Activated CD8-positive, alpha-beta T cell treated with anti-CD3 and anti-CD28 coated beads, Interleukin-2, amount 10 ng/mL, durations not matched to agents 7 days and 5 days (primary cell): ENCODE measurements at regions not wholly inside any gene's neighbourhood (a gene's known extent, or its start where the extent isn't known, plus 50 kb on each side); places are given as distances from the start of the nearest gene placed in this dataset.

ENCODE experiments used
- ATAC-seq: fragments of 150-1000 bp; cut with Tn5 transposase; one replicate; pipeline ENCODE4 v1.10.0; 2021; ENCODE audit warnings: moderate library complexity
- CTCF ChIA-PET: fragments of 350-600 bp; sonication (Branson Sonifier 250); formaldehyde crosslinking; loops from one replicate; lab custom pipeline; 2021; ENCODE audit warnings: antibody characterized with exemption; lab: Charles Lee
- POLR2A ChIA-PET: fragments of 350-600 bp; sonication (Branson Sonifier 250); formaldehyde crosslinking; loops from one replicate; lab custom pipeline; 2021; ENCODE audit warnings: antibody characterized with exemption; lab: Charles Lee
- DNase-seq: peaks from one replicate; pipeline ENCODE4 v3.0.0-alpha.2; 2020
- H3K27ac Mint-ChIP-seq: one replicate; pipeline ENCODE4 v1.8.0; 2021; ENCODE audit warnings: mild to moderate bottlenecking, mixed read lengths
- H3K27me3 Mint-ChIP-seq: one replicate; pipeline ENCODE4 v1.8.0; 2021; ENCODE audit warnings: low read depth, mixed read lengths
- H3K36me3 Mint-ChIP-seq: one replicate; pipeline ENCODE4 v1.8.0; 2021; ENCODE audit warnings: low read depth, mixed read lengths
- H3K4me1 Mint-ChIP-seq: one replicate; pipeline ENCODE4 v1.8.0; 2021; ENCODE audit warnings: low read depth, mixed read lengths
- H3K4me3 Mint-ChIP-seq: one replicate; pipeline ENCODE4 v1.8.0; 2021; ENCODE audit warnings: mild to moderate bottlenecking, mixed read lengths
- H3K9me3 Mint-ChIP-seq: one replicate; pipeline ENCODE4 v1.8.0; 2022; ENCODE audit warnings: mixed read lengths; ENCODE audit not compliant: insufficient read depth

DNA sequence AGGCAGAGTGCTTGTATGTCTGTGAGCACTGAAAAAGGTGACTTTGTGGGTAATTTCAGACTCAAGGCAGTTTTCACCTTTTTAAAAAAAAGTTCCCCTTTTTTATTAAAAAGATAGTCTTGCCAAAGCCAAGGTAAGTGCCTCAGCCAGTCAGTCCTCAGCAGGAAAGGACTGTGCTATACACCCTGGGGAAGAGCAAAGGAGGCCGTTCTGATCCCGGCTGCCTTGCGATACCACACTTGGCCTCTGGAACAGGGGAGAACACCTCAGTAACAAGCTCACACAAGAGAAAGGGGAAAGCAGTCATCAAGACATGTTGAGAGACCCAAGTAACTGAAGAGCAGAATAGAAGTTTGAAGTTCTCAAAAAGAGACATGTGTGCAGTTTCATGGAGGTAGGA is 541.7 kb downstream of the BCOR start:
- Mint-ChIP-seq H3K4me1 (peaks cover 2% of the 10 kb centered on the region), H3K36me3 (no peaks in the 10 kb centered on the region), H3K9me3 (no peaks in the 10 kb centered on the region), H3K27me3 (no peaks in the 10 kb centered on the region), H3K4me3 (no peak overlapping the region), H3K27ac (no peak overlapping the region)
- ChIA-PET POLR2A (no interaction called here), CTCF (no interaction called here)
- DNase-seq (no peak), ATAC-seq (no peak)

DNA sequence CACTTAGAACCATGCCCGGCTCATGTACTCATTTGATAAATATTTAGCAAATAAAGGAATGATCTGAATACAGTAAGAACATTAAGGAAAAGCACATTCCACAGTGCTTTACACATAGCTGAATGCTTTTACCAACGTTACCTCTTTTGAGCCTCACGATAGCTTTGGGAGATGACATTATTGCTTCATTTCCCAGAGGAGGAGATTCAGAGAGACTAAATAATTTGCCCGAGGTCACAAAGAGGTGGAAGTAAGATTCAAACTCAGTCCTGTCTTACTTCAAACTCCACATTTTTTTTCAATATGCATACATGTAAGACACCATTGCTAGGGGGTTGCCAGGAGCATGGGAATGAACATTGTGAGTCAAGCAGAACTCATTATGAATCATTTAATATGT is 538.5 kb downstream of the BCOR start:
- POLR2A ChIA-PET, result no interaction called here

DNA sequence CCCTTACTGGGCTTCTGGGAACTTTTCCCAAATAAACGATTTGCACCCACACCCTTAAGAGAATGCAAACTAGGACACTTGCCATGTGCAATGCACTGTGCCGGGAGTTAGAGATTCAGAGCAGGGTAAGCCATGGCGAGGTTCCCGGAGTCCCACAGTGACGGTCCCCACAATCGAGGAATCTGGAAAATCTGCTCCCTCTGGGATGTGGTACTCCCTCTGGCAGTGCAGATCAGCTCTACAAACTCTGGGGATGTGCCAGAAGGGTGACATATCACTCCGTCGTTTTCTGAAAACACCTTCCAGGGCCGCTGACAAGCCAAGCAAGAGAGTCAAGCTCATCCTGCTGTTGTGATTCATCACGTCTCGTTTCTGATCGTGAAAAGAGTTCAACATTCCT is 537.5 kb downstream of the BCOR start:
- ChIA-PET CTCF (no interaction called here), POLR2A (no interaction called here)
- H3K27me3 Mint-ChIP-seq, result no peaks in the 10 kb centered on the region
- no peak overlapping the region for H3K27ac Mint-ChIP-seq
- ATAC-seq (no peak), DNase-seq (no peak)
- H3K36me3 Mint-ChIP-seq, result no peaks in the 10 kb centered on the region
- H3K4me1 Mint-ChIP-seq, result no peaks in the 10 kb centered on the region
- H3K4me3 Mint-ChIP-seq, result no peak overlapping the region
- no peaks in the 10 kb centered on the region for H3K9me3 Mint-ChIP-seq

More for the DNA sequence above, 538.5 kb downstream of the BCOR start:
- DNase-seq, result no peak
- Mint-ChIP-seq H3K9me3 (no peaks in the 10 kb centered on the region), H3K27ac (no peak overlapping the region), H3K27me3 (no peaks in the 10 kb centered on the region), H3K4me1 (no peaks in the 10 kb centered on the region), H3K4me3 (no peak overlapping the region), H3K36me3 (no peaks in the 10 kb centered on the region)
- ATAC-seq, result no peak
- CTCF ChIA-PET, result no interaction called here

DNA sequence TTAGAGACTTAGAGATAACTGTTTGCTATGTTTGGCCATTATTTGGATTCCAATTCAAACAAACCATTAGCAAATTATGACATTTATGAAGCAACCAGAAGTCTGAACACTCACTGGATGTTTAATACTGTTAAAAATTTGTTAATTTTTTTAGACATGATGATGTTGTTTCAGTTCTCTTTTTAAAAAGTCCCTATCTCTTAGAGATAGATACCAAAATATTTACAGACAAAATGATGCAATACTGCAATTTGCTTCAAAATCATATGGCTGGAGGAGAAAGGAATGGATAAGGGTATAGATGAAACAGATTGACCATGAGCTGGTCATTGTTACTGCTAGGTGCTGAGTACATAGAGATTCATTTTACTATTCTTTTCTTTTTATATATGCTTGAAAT is 534.6 kb downstream of the BCOR start:
- CTCF ChIA-PET, result no interaction called here
- Mint-ChIP-seq H3K27me3 (no peaks in the 10 kb centered on the region), H3K4me3 (no peak overlapping the region), H3K4me1 (no peaks in the 10 kb centered on the region), H3K36me3 (no peaks in the 10 kb centered on the region), H3K27ac (no peak overlapping the region), H3K9me3 (no peaks in the 10 kb centered on the region)
- ATAC-seq, result no peak
- POLR2A ChIA-PET, result no interaction called here
- DNase-seq, result no peak

DNA sequence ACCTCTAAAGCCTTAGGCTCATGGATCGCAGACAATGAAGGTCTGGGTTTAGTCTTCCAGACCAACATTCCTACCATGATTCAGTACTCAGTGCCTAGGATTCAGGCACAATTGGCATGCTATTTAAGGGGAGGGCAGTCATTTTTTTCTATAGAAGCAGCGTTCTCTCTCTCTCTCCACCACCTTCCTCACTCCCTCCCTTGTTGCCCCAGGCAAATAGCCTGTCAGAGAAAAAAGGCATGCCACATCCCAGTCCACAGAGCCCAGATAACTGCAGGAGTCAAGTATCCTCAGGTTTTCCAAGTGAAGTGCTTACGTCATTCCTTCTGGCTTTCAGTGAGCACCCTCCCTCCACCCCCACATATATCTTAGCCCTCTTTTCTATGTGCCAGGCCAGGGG is 533.0 kb downstream of the BCOR start:
- H3K27ac Mint-ChIP-seq, result no peak overlapping the region
- H3K4me1 Mint-ChIP-seq, result no peaks in the 10 kb centered on the region
- H3K36me3 Mint-ChIP-seq, result no peaks in the 10 kb centered on the region
- H3K9me3 Mint-ChIP-seq, result no peaks in the 10 kb centered on the region
- POLR2A ChIA-PET, result no interaction called here
- H3K4me3 Mint-ChIP-seq, result no peak overlapping the region
- no peak for ATAC-seq
- CTCF ChIA-PET, result no interaction called here
- no peaks in the 10 kb centered on the region for H3K27me3 Mint-ChIP-seq
- DNase-seq, result no peak

DNA sequence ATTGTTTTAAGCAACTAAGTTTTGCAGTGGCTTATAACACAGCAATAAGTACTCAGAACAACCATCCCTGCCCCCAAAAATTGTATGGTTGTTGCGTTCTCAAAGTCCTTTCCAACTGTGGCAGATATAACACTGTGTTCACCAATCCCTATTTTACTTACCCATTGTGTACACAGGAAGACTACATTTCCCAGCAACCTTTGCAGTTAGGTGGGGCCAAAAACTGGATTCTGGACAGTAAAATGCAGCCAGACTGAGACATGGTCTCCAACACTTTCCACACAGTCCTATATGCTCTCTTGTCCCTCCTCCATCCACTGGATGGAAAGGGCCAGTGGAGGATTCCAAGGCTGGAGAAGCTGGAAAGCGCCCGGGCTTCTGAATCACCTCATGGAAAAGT is 523.6 kb downstream of the BCOR start:
- ChIA-PET POLR2A (no interaction called here), CTCF (no interaction called here)
- Mint-ChIP-seq H3K4me3 (no peak overlapping the region), H3K27ac (no peak overlapping the region), H3K27me3 (no peaks in the 10 kb centered on the region), H3K9me3 (no peaks in the 10 kb centered on the region), H3K4me1 (peaks cover 12% of the 10 kb centered on the region), H3K36me3 (no peaks in the 10 kb centered on the region)
- DNase-seq (no peak), ATAC-seq (no peak)

DNA sequence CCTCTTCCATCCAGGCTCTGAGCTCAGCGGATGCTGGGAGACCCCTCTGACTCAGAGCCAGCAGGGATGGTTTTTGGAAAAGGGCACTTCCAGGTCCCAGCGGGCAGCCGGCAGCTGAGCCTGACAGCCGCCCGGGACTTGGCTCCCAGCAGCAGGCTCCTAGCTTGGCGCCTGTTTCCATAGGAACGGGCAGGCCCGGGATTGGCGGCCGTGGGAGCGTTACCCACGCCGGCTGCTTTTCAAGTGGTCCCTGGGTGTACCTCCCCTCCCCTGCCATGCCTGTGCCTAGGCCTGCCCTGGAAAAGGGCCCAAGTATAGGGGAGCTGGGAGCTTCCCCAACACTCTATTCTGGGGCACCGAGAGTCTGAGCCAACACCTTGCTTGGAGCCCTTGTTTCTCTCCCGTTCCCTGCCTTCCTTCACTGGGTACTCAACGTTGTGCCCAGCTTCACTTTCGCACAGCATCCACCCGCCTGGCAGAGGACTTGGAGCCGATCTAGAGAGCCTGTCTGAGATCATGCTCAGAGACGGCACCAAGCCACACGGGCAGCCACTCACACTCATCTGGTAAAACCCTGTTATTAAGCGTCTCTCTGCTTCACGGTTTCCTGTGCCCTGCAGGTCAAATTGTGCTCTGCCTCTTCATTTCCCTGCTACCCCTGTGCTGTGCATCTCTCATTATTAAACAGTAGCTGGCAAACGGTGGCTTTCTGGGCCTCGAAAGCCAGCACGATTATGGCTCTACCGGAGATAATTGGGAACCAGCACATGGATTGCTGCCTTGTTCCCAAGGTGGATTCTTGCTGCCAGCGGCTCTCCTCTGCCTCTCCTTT is 521.5 kb downstream of the BCOR start:
- Mint-ChIP-seq H3K4me1 (peaks cover 13% of the 10 kb centered on the region), H3K36me3 (no peaks in the 10 kb centered on the region), H3K27me3 (no peaks in the 10 kb centered on the region), H3K9me3 (no peaks in the 10 kb centered on the region), H3K4me3 (no peak overlapping the region), H3K27ac (no peak overlapping the region)
- DNase-seq (no peak), ATAC-seq (no peak)
- ChIA-PET POLR2A (no interaction called here), CTCF (interaction anchor here (1.1 kb wide), 1 partner anchor 24 kb away, joined by 3 read pairs; no protein-coding TSS in a partner anchor)

DNA sequence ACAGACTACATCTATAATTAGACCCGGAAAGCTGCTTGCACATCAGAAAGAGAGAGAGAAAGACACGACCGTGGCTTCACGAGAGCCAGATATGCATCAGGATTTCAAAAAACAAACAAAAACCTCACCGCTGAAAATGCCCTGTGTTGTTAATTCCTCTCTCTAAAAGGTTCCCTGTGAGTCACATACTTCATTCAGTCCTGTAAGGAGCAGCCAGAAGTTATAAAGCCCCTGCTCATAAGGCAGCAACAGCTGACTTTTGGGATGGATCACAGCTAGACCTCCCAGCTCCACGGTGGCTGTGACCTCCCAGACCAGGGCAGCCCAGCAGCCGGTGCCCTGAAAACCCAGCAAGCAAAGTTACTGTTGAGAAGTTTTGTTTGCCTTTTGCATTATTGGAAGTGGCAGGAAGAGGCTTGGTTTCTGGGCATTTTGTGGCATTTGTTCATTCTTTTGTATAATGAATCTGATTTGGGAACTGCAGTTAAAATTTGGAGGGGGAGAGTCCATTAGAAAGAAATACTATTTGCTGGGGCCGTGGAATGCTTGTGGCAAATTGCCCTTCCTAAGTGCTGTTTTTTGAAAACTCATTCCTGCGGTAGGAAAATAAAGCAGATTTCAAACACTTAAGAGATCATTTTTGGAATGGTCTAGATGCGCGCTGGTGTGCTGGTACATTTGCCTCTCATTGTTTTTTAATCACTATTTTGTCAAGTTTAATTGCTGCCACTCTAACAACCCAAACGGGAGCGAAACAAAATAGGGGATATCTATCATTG is 520.4 kb downstream of the BCOR start:
- no peak for ATAC-seq
- CTCF ChIA-PET, result interaction anchor here (1.1 kb wide), 1 partner anchor 25 kb away, joined by 3 read pairs; no protein-coding TSS in a partner anchor
- H3K27ac Mint-ChIP-seq, result no peak overlapping the region

DNA sequence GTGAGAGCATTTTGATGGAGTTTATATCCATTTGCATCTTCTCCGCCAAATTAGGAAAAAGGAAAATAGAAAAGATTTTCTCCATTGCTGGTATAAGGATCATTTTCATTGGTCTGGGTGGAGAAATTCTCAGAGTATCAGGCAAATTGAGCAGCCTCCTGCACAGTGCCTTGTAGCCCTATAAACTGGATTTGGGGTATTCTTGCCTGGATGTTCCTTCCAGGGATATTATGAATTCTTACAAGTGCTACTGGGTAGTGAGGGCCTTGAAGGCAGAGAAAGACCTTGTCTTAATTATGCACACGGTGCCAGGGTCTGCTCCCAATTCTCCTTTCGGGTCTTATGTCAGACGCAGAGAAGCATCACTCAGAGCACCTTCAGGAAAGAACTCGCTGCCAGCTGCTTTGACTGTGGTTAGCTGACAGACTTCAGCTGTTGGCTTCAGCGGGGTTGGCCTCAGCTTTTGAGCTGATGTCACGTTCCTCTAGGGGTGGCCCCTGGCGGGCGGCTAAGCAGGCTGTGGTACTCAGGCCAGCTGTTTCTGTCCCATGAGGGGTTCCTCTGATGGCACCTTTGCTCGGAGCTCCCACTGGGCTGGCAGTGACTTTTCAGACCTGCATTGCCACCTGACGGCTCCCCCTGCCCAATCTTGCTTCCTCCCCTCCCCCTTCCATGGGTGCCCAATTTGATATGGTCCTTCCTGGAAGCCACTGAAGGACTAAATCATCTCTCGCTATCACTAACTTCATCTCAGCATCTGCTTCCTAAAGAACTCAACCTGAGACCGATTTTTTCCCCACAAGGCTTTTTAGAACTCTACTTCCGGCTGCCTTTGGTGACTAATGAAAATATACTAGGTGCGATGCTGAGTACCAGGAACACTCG is 519.5 kb downstream of the BCOR start:
- Mint-ChIP-seq H3K27me3 (no peaks in the 10 kb centered on the region), H3K27ac (no peak overlapping the region), H3K36me3 (no peaks in the 10 kb centered on the region), H3K9me3 (no peaks in the 10 kb centered on the region), H3K4me1 (peaks cover 13% of the 10 kb centered on the region), H3K4me3 (no peak overlapping the region)
- DNase-seq, result peak; percentile 40
- ATAC-seq, result peak; percentile 75
- POLR2A ChIA-PET, result no interaction called here
- CTCF ChIA-PET, result no interaction called here

More for the DNA sequence above, 520.4 kb downstream of the BCOR start:
- Mint-ChIP-seq H3K4me1 (peaks cover 13% of the 10 kb centered on the region), H3K4me3 (no peak overlapping the region), H3K36me3 (no peaks in the 10 kb centered on the region), H3K27me3 (no peaks in the 10 kb centered on the region), H3K9me3 (no peaks in the 10 kb centered on the region)
- POLR2A ChIA-PET, result no interaction called here
- DNase-seq, result no peak

DNA sequence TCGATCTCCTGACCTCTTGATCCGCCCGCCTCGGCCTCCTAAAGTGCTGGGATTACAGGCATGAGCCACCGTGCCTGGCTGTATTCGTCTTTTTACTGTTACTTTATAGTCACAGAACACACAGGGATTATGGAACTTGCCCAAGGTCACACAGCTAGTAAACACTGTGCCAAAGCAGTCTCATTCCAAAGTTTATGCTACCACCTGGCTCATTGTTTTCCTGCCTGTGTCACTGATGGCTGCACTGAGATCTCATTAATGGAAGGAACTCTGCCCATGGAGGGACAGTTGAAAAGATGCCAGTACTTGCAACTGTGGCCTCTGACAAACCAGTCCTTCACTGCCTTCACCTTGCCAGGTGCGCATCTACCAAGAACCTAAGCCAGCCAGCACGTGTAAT is 517.7 kb downstream of the BCOR start:
- no peaks in the 10 kb centered on the region for H3K36me3 Mint-ChIP-seq
- no peaks in the 10 kb centered on the region for H3K27me3 Mint-ChIP-seq
- DNase-seq, result no peak
- H3K9me3 Mint-ChIP-seq, result no peaks in the 10 kb centered on the region
- no peak overlapping the region for H3K27ac Mint-ChIP-seq
- ChIA-PET CTCF (no interaction called here), POLR2A (no interaction called here)
- no peak for ATAC-seq
- H3K4me3 Mint-ChIP-seq, result no peak overlapping the region
- H3K4me1 Mint-ChIP-seq, result peaks cover 13% of the 10 kb centered on the region

DNA sequence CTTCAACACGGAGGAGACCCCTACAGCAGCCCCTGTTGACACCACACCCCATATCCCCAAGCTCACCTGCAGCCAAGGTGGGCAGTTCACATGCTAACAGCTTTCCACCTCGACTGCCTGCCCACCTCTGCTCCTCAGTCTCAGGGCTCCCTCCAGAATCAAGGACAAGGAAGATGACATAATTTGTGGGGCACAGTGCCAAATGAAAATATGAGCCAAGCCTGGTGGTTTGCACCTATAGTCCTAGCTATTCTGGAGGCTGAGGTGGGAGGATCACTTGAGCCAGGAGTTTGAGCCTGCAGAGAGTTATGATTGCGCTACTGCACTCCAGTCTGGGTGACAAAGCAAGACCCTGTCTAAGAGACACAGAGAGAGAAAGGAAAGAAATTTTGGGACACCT is 516.3 kb downstream of the BCOR start:
- DNase-seq (no peak), ATAC-seq (no peak)
- POLR2A ChIA-PET, result no interaction called here
- H3K9me3 Mint-ChIP-seq, result no peaks in the 10 kb centered on the region
- no peaks in the 10 kb centered on the region for H3K36me3 Mint-ChIP-seq
- no peak overlapping the region for H3K27ac Mint-ChIP-seq
- H3K4me3 Mint-ChIP-seq, result no peak overlapping the region
- no peaks in the 10 kb centered on the region for H3K27me3 Mint-ChIP-seq
- peaks cover 13% of the 10 kb centered on the region for H3K4me1 Mint-ChIP-seq
- CTCF ChIA-PET, result no interaction called here
